HPDE6-E6E7 (cell line): ENCODE measurements at regions not wholly inside any gene's neighbourhood (a gene's known extent, or its start where the extent isn't known, plus 50 kb on each side); places are given as distances from the start of the nearest gene placed in this dataset.

Experiments used
- DNase-seq: peaks from one replicate; pipeline ENCODE4 v3.0.0; 2011; ENCODE audit warnings: missing footprints; ENCODE audit errors: extremely low spot score

GRCh38 chrX:141759238-141759637 is 60.7 kb upstream of the SPANXD start:
- DNase-seq = no peak

- DNase-seq = peak; percentile 23
Measured at GRCh38 chrX:141760761-141761160, 62.2 kb upstream of the SPANXD start.

- DNase-seq = no peak
Measured at GRCh38 chrX:141787655-141788054, 50.5 kb upstream of the MAGEC3 start.
